ENCODE measurements at regions not wholly inside any gene's neighbourhood (a gene's known extent, or its start where the extent isn't known, plus 50 kb on each side); places are given as distances from the start of the nearest gene placed in this dataset.
"Not testable (repeated sequence)": the region's sequence is repeated elsewhere in the genome, so short reads cannot be mapped to it uniquely, and the experiment has no call there.

GRCh38 chr15:100762913-100763834 lies 116.5 kb upstream of the ALDH1A3 start:
- no peak overlapping the region for H3K4me3 ChIP-seq (ENCODE audit: low read length)
- DNase-seq (ENCODE audit: low read depth, low spot score): no peak

GRCh38 chr15:100763835-100764750 lies 115.5 kb upstream of the ALDH1A3 start:
- H3K4me3 ChIP-seq (ENCODE audit: low read length): no peak overlapping the region
- no peak for DNase-seq (ENCODE audit: low read depth, low spot score)

GRCh38 chr15:100764778-100765466 lies 114.7 kb upstream of the ALDH1A3 start:
- DNase-seq (ENCODE audit: low read depth, low spot score): no peak
- no peak overlapping the region for H3K4me3 ChIP-seq (ENCODE audit: low read length)

GRCh38 chr15:100765467-100766241 lies 114.0 kb upstream of the ALDH1A3 start:
- H3K4me3 ChIP-seq (ENCODE audit: low read length): no peak overlapping the region
- DNase-seq (ENCODE audit: low read depth, low spot score): no peak

GRCh38 chr15:100766243-100767000 lies 113.2 kb upstream of the ALDH1A3 start:
- H3K4me3 ChIP-seq (ENCODE audit: low read length): no peak overlapping the region
- DNase-seq (ENCODE audit: low read depth, low spot score): no peak

GRCh38 chr15:100767001-100767825 lies 112.4 kb upstream of the ALDH1A3 start:
- no peak for DNase-seq (ENCODE audit: low read depth, low spot score)
- H3K4me3 ChIP-seq (ENCODE audit: low read length): no peak overlapping the region

- no peak overlapping the region for H3K4me3 ChIP-seq (ENCODE audit: low read length)
- DNase-seq (ENCODE audit: low read depth, low spot score): no peak
Measured at GRCh38 chr15:100768501-100768931, 111.1 kb upstream of the ALDH1A3 start.

- DNase-seq (ENCODE audit: low read depth, low spot score): no peak
- H3K4me3 ChIP-seq (ENCODE audit: low read length): no peak overlapping the region
Measured at GRCh38 chr15:100769043-100769974, 110.3 kb upstream of the ALDH1A3 start.

- no peak for DNase-seq (ENCODE audit: low read depth, low spot score)
- no peak overlapping the region for H3K4me3 ChIP-seq (ENCODE audit: low read length)
Measured at GRCh38 chr15:100769975-100770340, 109.7 kb upstream of the ALDH1A3 start.

- H3K4me3 ChIP-seq (ENCODE audit: low read length): no peak overlapping the region
- DNase-seq (ENCODE audit: low read depth, low spot score): no peak
Measured at GRCh38 chr15:100770661-100771584, 108.7 kb upstream of the ALDH1A3 start.

- no peak overlapping the region for H3K4me3 ChIP-seq (ENCODE audit: low read length)
- DNase-seq (ENCODE audit: low read depth, low spot score): no peak
Measured at GRCh38 chr15:100771746-100772145, 107.9 kb upstream of the ALDH1A3 start.

GRCh38 chr15:100772478-100772877 lies 107.2 kb upstream of the ALDH1A3 start:
- DNase-seq (ENCODE audit: low read depth, low spot score): no peak
- no peak overlapping the region for H3K4me3 ChIP-seq (ENCODE audit: low read length)

GRCh38 chr15:100772892-100773520 lies 106.6 kb upstream of the ALDH1A3 start:
- no peak for DNase-seq (ENCODE audit: low read depth, low spot score)
- H3K4me3 ChIP-seq (ENCODE audit: low read length): no peak overlapping the region

- not testable (repeated sequence) for DNase-seq (ENCODE audit: low read depth, low spot score); H3K4me3 ChIP-seq (ENCODE audit: low read length)
Measured at GRCh38 chr15:100774044-100774443, 105.6 kb upstream of the ALDH1A3 start.
